ENCODE measurements at regions not wholly inside any gene's neighbourhood (a gene's known extent, or its start where the extent isn't known, plus 50 kb on each side); places are given as distances from the start of the nearest gene placed in this dataset.

GRCh38 chr7:118573085-118573484 is 348.6 kb downstream of the ANKRD7 start:
- no peak for TF ChIP-seq CTCF (IDR thresholded peaks at IDR 0.05; ENCODE audit: poor library complexity, severe bottlenecking)
- no peak for TF ChIP-seq EZH2 (IDR thresholded peaks at IDR 0.05; ENCODE audit: borderline replicate concordance, insufficient read depth, low read length, poor library complexity, severe bottlenecking)
- peak; percentile 90 for TF ChIP-seq POLR2AphosphoS5 (IDR thresholded peaks at IDR 0.05)
- TF ChIP-seq EP300 (conservative IDR thresholded peaks at IDR 0.05; ENCODE audit: poor library complexity, severe bottlenecking): peak; percentile 90
- peak; percentile 19 for TF ChIP-seq RAD21 (conservative IDR thresholded peaks at IDR 0.05)
- peak; percentile 30 for TF ChIP-seq REST (IDR thresholded peaks at IDR 0.05; ENCODE audit: borderline replicate concordance)
- TF ChIP-seq TAF1 (IDR thresholded peaks at IDR 0.05; ENCODE audit: low read depth): no peak
- no peak for TF ChIP-seq MXI1 (conservative IDR thresholded peaks at IDR 0.05; ENCODE audit: poor library complexity, severe bottlenecking)

Measured in neural cell (in vitro differentiated cells).